ENCODE measurements at regions not wholly inside any gene's neighbourhood (a gene's known extent, or its start where the extent isn't known, plus 50 kb on each side); places are given as distances from the start of the nearest gene placed in this dataset.
"Not testable (repeated sequence)": the region's sequence is repeated elsewhere in the genome, so short reads cannot be mapped to it uniquely, and the experiment has no call there.

DNA sequence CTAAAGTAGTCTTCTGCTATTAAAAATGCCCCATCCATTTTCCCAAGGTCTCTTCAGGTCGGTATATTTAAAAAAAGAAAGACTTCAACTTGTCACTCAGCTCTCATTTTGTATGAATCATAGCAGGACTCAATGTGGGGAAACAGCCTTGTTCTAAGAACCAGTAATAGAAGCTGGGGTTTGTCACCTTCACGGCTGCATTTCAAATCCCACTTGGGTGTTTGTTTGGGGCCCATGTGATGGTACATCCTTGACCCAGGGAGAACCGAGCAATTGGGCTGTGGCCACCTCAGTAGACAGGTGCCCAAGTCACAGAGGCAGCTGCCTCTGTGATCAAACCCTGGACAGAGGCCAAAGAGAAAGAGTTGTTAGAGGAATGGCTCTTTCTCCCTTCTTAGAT lies 70.3 kb upstream of the ARL8B start:
- no peak overlapping the region for H3K27ac ChIP-seq (ENCODE audit: insufficient read depth, low read length, poor library complexity, severe bottlenecking)
- H3K4me3 ChIP-seq (ENCODE audit: low read depth, low read length): no peak overlapping the region
- ATAC-seq (ENCODE audit: low read depth in 2 of 2) (no peak), DNase-seq (no peak)
- H3K9me3 ChIP-seq (ENCODE audit: control insufficient read depth in 2 of 2, low read length in 2 of 2): peaks cover 0 to 3% of the 10 kb centered on the region in 2 experiments
- Mint-ChIP-seq H3K9me3 (peaks cover 0 to 8% (median 0%) of the 10 kb centered on the region in 7 donors), H3K4me1 (no peaks in the 10 kb centered on the region), H3K27ac (peak overlapping the region in 1 of 3 donors; percentile 15), H3K36me3 (no peaks in the 10 kb centered on the region), H3K27me3 (peaks cover 7% of the 10 kb centered on the region), H3K4me3 (no peak overlapping the region)
- H3K36me3 ChIP-seq (ENCODE audit: control insufficient read depth, insufficient read depth, low read length): no peaks in the 10 kb centered on the region
- no peaks in the 10 kb centered on the region for H3K27me3 ChIP-seq (ENCODE audit: control insufficient read depth, insufficient read depth, low read length)
- no peaks in the 10 kb centered on the region for H3K4me1 ChIP-seq (ENCODE audit: control insufficient read depth, insufficient read depth, low read length, poor library complexity, severe bottlenecking)

- ATAC-seq (ENCODE audit: low read depth in 2 of 2) (no peak), DNase-seq (no peak)
- Mint-ChIP-seq H3K4me3 (no peak overlapping the region), H3K9me3 (peaks cover 0 to 8% (median 0%) of the 10 kb centered on the region in 7 donors), H3K36me3 (no peaks in the 10 kb centered on the region), H3K27ac (peak overlapping the region in 2 of 3 donors; percentile 15 to 48), H3K27me3 (peaks cover 7% of the 10 kb centered on the region), H3K4me1 (no peaks in the 10 kb centered on the region)
- Histone ChIP-seq H3K27ac (ENCODE audit: insufficient read depth, low read length, poor library complexity, severe bottlenecking) (no peak overlapping the region), H3K27me3 (ENCODE audit: control insufficient read depth, insufficient read depth, low read length) (no peaks in the 10 kb centered on the region), H3K4me3 (ENCODE audit: low read depth, low read length) (no peak overlapping the region), H3K36me3 (ENCODE audit: control insufficient read depth, insufficient read depth, low read length) (no peaks in the 10 kb centered on the region), H3K9me3 (ENCODE audit: control insufficient read depth in 2 of 2, low read length in 2 of 2) (peaks cover 0 to 3% of the 10 kb centered on the region in 2 experiments), H3K4me1 (ENCODE audit: control insufficient read depth, insufficient read depth, low read length, poor library complexity, severe bottlenecking) (no peaks in the 10 kb centered on the region)
Measured at GRCh38 chr3:5052247-5052646, 69.8 kb upstream of the ARL8B start.

GRCh38 chr3:5053021-5053831 lies 68.9 kb upstream of the ARL8B start:
- ATAC-seq (ENCODE audit: low read depth in 2 of 2): no peak
- peaks cover 15% of the 10 kb centered on the region for H3K27me3 Mint-ChIP-seq
- H3K4me3 Mint-ChIP-seq: no peak overlapping the region
- no peaks in the 10 kb centered on the region for H3K36me3 Mint-ChIP-seq
- peak overlapping the region in 2 of 3 donors; percentile 1 to 51 for H3K27ac Mint-ChIP-seq
- H3K36me3 ChIP-seq (ENCODE audit: control insufficient read depth, insufficient read depth, low read length): no peaks in the 10 kb centered on the region
- H3K27ac ChIP-seq (ENCODE audit: insufficient read depth, low read length, poor library complexity, severe bottlenecking): no peak overlapping the region
- H3K9me3 ChIP-seq (ENCODE audit: control insufficient read depth in 2 of 2, low read length in 2 of 2): peaks cover 0 to under 1% of the 10 kb centered on the region in 2 experiments
- no peaks in the 10 kb centered on the region for H3K4me1 Mint-ChIP-seq
- no peak overlapping the region for H3K4me3 ChIP-seq (ENCODE audit: low read depth, low read length)
- H3K9me3 Mint-ChIP-seq: no peaks in the 10 kb centered on the region
- DNase-seq: no peak
- no peaks in the 10 kb centered on the region for H3K4me1 ChIP-seq (ENCODE audit: control insufficient read depth, insufficient read depth, low read length, poor library complexity, severe bottlenecking)
- no peaks in the 10 kb centered on the region for H3K27me3 ChIP-seq (ENCODE audit: control insufficient read depth, insufficient read depth, low read length)

DNA sequence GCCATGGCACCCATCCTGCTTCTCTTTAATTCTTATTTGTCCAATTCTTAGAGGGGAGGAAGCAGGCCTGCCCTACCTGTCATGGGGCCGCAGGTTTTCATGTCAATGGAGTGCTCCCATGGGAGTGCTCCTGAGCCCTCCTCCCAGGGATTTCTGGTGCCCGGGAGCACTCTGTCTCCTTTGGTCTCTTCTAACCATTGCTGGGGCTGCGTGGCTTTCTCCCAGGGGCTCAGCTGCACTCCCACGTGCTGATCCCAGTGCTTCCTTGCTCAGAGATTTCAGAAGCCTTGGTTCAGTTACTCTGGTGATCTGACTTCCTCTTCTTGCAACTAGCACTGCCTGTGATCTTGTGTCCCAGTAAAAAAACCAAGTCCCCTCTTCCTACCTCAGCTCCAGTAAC lies 68.0 kb upstream of the ARL8B start:
- DNase-seq: no peak
- Histone ChIP-seq H3K4me1 (ENCODE audit: control insufficient read depth, insufficient read depth, low read length, poor library complexity, severe bottlenecking) (no peaks in the 10 kb centered on the region), H3K27ac (ENCODE audit: insufficient read depth, low read length, poor library complexity, severe bottlenecking) (no peak overlapping the region), H3K27me3 (ENCODE audit: control insufficient read depth, insufficient read depth, low read length) (peaks cover 3% of the 10 kb centered on the region), H3K4me3 (ENCODE audit: low read depth, low read length) (no peak overlapping the region), H3K9me3 (ENCODE audit: control insufficient read depth in 2 of 2, low read length in 2 of 2) (no peaks in the 10 kb centered on the region), H3K36me3 (ENCODE audit: control insufficient read depth, insufficient read depth, low read length) (no peaks in the 10 kb centered on the region)
- H3K36me3 Mint-ChIP-seq: no peaks in the 10 kb centered on the region
- no peaks in the 10 kb centered on the region for H3K4me1 Mint-ChIP-seq
- H3K27ac Mint-ChIP-seq: no peak overlapping the region
- peaks cover 8% of the 10 kb centered on the region for H3K27me3 Mint-ChIP-seq
- no peak overlapping the region for H3K4me3 Mint-ChIP-seq
- ATAC-seq (ENCODE audit: low read depth in 2 of 2): no peak
- no peaks in the 10 kb centered on the region for H3K9me3 Mint-ChIP-seq

DNA sequence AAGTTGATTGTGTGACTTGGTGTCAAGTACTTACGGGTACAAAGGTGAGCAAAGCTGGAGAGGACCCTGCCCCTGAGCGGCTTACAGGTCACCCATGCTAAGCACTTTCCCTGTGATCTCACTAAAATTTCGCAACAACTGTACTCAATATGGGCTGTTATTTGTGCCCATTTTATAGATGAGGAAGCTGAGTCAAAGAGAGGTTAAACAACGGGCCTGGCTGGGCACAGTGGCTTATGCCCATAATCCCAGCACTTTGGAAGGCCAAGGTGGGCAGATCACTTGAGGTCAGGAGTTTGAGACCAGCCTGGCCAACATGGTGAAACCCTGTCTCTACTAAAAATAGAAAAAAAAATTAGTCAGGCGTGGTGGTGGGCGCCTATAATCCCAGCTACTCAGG lies 67.5 kb upstream of the ARL8B start:
- ATAC-seq (ENCODE audit: low read depth in 2 of 2); H3K4me3 Mint-ChIP-seq; H3K9me3 ChIP-seq (ENCODE audit: control insufficient read depth in 2 of 2, low read length in 2 of 2); H3K27me3 Mint-ChIP-seq; H3K27me3 ChIP-seq (ENCODE audit: control insufficient read depth, insufficient read depth, low read length); H3K36me3 ChIP-seq (ENCODE audit: control insufficient read depth, insufficient read depth, low read length); H3K36me3 Mint-ChIP-seq; DNase-seq; H3K27ac ChIP-seq (ENCODE audit: insufficient read depth, low read length, poor library complexity, severe bottlenecking); H3K4me3 ChIP-seq (ENCODE audit: low read depth, low read length); H3K9me3 Mint-ChIP-seq; H3K4me1 ChIP-seq (ENCODE audit: control insufficient read depth, insufficient read depth, low read length, poor library complexity, severe bottlenecking); H3K4me1 Mint-ChIP-seq; H3K27ac Mint-ChIP-seq: not testable (repeated sequence)

DNA sequence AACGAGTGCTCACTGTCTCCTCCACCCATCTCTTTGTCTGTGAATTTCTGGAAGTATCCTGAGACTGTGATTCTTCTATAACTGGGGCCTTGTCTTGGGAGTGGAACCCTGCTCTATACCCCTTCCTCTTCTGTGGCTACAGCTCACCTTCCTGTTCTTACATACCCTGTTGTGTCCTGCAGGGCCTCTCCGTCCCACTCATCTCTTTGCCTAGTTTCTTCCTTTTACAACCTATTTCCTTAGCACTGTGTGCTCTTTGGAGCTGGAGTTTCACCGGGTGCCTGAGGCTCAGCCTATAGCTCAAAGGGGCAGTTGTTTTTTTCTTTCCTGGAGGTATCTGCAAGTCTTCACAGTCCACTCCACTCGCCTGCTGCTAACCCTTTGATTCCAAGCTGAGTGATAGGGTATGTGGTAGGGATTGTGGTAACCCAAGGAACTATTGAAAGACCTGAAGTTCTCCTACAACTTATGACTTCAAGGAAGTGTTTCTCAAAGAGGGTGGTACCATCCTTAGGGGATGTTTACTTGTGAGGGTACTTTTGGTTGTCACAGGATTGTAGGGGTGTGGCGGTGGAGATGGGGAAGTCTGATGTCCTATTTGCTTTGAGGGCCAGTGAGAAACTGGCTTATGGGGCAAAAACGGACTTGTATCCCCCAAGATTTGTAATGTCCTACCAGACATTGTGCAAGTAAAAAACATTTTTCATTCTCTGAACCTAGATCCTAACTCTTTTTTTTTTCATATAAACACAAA lies 66.6 kb upstream of the ARL8B start:
- no peaks in the 10 kb centered on the region for H3K4me1 Mint-ChIP-seq
- no peak overlapping the region for H3K27ac Mint-ChIP-seq

GRCh38 chr3:5056111-5056391 lies 66.0 kb upstream of the ARL8B start:
- no peak overlapping the region for H3K4me3 ChIP-seq (ENCODE audit: low read depth, low read length)
- Mint-ChIP-seq H3K4me1 (no peaks in the 10 kb centered on the region), H3K27ac (no peak overlapping the region), H3K27me3 (peaks cover 8% of the 10 kb centered on the region), H3K4me3 (no peak overlapping the region), H3K36me3 (no peaks in the 10 kb centered on the region), H3K9me3 (no peaks in the 10 kb centered on the region)
- no peaks in the 10 kb centered on the region for H3K9me3 ChIP-seq (ENCODE audit: control insufficient read depth in 2 of 2, low read length in 2 of 2)
- H3K4me1 ChIP-seq (ENCODE audit: control insufficient read depth, insufficient read depth, low read length, poor library complexity, severe bottlenecking): no peaks in the 10 kb centered on the region
- H3K27me3 ChIP-seq (ENCODE audit: control insufficient read depth, insufficient read depth, low read length): peaks cover 3% of the 10 kb centered on the region
- DNase-seq (no peak), ATAC-seq (ENCODE audit: low read depth in 2 of 2) (no peak)
- H3K36me3 ChIP-seq (ENCODE audit: control insufficient read depth, insufficient read depth, low read length): no peaks in the 10 kb centered on the region
- H3K27ac ChIP-seq (ENCODE audit: insufficient read depth, low read length, poor library complexity, severe bottlenecking): no peak overlapping the region

More for the DNA sequence above, 66.6 kb upstream of the ARL8B start:
- Histone ChIP-seq H3K4me3 (ENCODE audit: low read depth, low read length) (no peak overlapping the region), H3K4me1 (ENCODE audit: control insufficient read depth, insufficient read depth, low read length, poor library complexity, severe bottlenecking) (no peaks in the 10 kb centered on the region), H3K27ac (ENCODE audit: insufficient read depth, low read length, poor library complexity, severe bottlenecking) (no peak overlapping the region), H3K27me3 (ENCODE audit: control insufficient read depth, insufficient read depth, low read length) (peaks cover 3% of the 10 kb centered on the region), H3K36me3 (ENCODE audit: control insufficient read depth, insufficient read depth, low read length) (no peaks in the 10 kb centered on the region), H3K9me3 (ENCODE audit: control insufficient read depth in 2 of 2, low read length in 2 of 2) (no peaks in the 10 kb centered on the region)
- ATAC-seq (ENCODE audit: low read depth in 2 of 2) (no peak), DNase-seq (no peak)
- H3K36me3 Mint-ChIP-seq: no peaks in the 10 kb centered on the region
- no peak overlapping the region for H3K4me3 Mint-ChIP-seq
- H3K9me3 Mint-ChIP-seq: no peaks in the 10 kb centered on the region
- H3K27me3 Mint-ChIP-seq: peaks cover 8% of the 10 kb centered on the region

DNA sequence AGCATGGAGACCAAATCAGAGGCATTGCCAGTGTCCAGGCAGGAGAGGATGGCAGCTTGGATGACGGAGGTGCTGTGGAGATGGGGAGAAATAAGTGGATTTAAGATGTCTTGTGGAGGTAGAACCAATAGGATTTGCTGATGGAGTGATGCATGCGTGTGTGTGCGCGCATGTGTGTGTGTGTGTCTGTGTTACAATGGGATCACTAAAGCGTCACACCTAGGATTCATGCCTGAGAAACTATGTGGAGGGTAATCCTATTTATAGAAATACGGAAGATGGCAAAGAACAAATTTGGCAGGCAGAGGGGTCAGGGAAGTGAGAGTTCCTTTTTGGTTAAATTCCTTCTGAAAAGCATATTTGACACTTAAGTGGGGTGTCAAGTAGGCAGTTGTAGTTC lies 64.8 kb upstream of the ARL8B start:
- no peaks in the 10 kb centered on the region for H3K36me3 ChIP-seq (ENCODE audit: control insufficient read depth, insufficient read depth, low read length)
- Mint-ChIP-seq H3K4me1 (no peaks in the 10 kb centered on the region), H3K9me3 (no peaks in the 10 kb centered on the region), H3K4me3 (no peak overlapping the region), H3K36me3 (no peaks in the 10 kb centered on the region), H3K27ac (no peak overlapping the region), H3K27me3 (peaks cover 8% of the 10 kb centered on the region)
- no peak overlapping the region for H3K27ac ChIP-seq (ENCODE audit: insufficient read depth, low read length, poor library complexity, severe bottlenecking)
- ATAC-seq (ENCODE audit: low read depth in 2 of 2): no peak
- DNase-seq: no peak
- peaks cover 3% of the 10 kb centered on the region for H3K27me3 ChIP-seq (ENCODE audit: control insufficient read depth, insufficient read depth, low read length)
- H3K4me1 ChIP-seq (ENCODE audit: control insufficient read depth, insufficient read depth, low read length, poor library complexity, severe bottlenecking): no peaks in the 10 kb centered on the region
- no peaks in the 10 kb centered on the region for H3K9me3 ChIP-seq (ENCODE audit: control insufficient read depth in 2 of 2, low read length in 2 of 2)
- no peak overlapping the region for H3K4me3 ChIP-seq (ENCODE audit: low read depth, low read length)
